OCI-LY7 (cell line): ENCODE measurements at regions not wholly inside any gene's neighbourhood (a gene's known extent, or its start where the extent isn't known, plus 50 kb on each side); places are given as distances from the start of the nearest gene placed in this dataset.

Experiments used
- BruUV-seq: library from RNA; stranded (reverse); fragments of 400-500 nt; replicated peaks from 2 replicates; lab custom pipeline; 2021; lab: Mats Ljungman, UMichigan
- CTCF ChIA-PET: fragments of 300-600 bp; sonication (Branson Sonifier 250); formaldehyde crosslinking; loops from one replicate; lab custom pipeline; 2022; ENCODE audit warnings: antibody characterized with exemption; ENCODE audit not compliant: unreplicated experiment; lab: Charles Lee
- POLR2A ChIA-PET: fragments of 300-600 bp; sonication (Branson Sonifier 250); formaldehyde crosslinking; loops from one replicate; lab custom pipeline; 2022; ENCODE audit warnings: antibody characterized with exemption; lab: Charles Lee
- DNase-seq: peaks from one replicate; pipeline ENCODE4 v3.0.0-alpha.2; 2015; ENCODE audit warnings: low spot score
- H2AFZ ChIP-seq: fragments of 200-600 bp; sonication (generic), shearing (Covaris generic); 2 replicates; pipeline ENCODE4 v1.6.1; 2014; ENCODE audit warnings: mild to moderate bottlenecking, antibody characterized with exemption, low read length, moderate library complexity
- H3K27ac ChIP-seq: fragments of 200-600 bp; sonication (generic); 2 replicates; pipeline ENCODE4 v1.5.1; 2014; ENCODE audit warnings: mixed run types, low read depth, mild to moderate bottlenecking, moderate library complexity, low read length, inconsistent platforms; ENCODE audit not compliant: poor library complexity, severe bottlenecking
- H3K36me3 ChIP-seq: fragments of 200-600 bp; sonication (generic); 2 replicates; pipeline ENCODE4 v1.6.1; 2014; ENCODE audit warnings: mild to moderate bottlenecking, antibody characterized with exemption, low read length, moderate library complexity, mixed read lengths; ENCODE audit not compliant: insufficient read depth
- H3K4me1 ChIP-seq: fragments of 200-600 bp; sonication (generic); 2 replicates; pipeline ENCODE4 v1.5.1; 2014; ENCODE audit warnings: mild to moderate bottlenecking, low read length; ENCODE audit not compliant: insufficient read depth, poor library complexity, severe bottlenecking
- H3K4me2 ChIP-seq: fragments of 200-600 bp; sonication (generic); 2 replicates; pipeline ENCODE4 v1.6.1; 2014; ENCODE audit warnings: mild to moderate bottlenecking, low read length
- H3K4me3 ChIP-seq: fragments of 200-600 bp; sonication (generic); 2 replicates; pipeline ENCODE4 v1.5.1; 2014; ENCODE audit warnings: mild to moderate bottlenecking, low read depth, low read length; ENCODE audit not compliant: poor library complexity, severe bottlenecking
- H3K79me2 ChIP-seq: fragments of 200-600 bp; sonication (generic); 2 replicates; pipeline ENCODE4 v1.6.1; 2016; ENCODE audit warnings: low read depth, mild to moderate bottlenecking, low read length, moderate library complexity, mixed read lengths; ENCODE audit not compliant: insufficient read depth
- H3K9me2 ChIP-seq: fragments of 200-600 bp; sonication (generic); 2 replicates; pipeline ENCODE4 v1.6.1; 2016; ENCODE audit warnings: mild to moderate bottlenecking, low read length, mixed read lengths; ENCODE audit not compliant: insufficient read depth
- H3K9me3 ChIP-seq: fragments of 200-600 bp; sonication (generic); 2 replicates; pipeline ENCODE4 v1.6.1; 2014; ENCODE audit warnings: mild to moderate bottlenecking, mixed run types, low read length, mixed read lengths
- H4K20me1 ChIP-seq: fragments of 200-600 bp; sonication (generic); 2 replicates; pipeline ENCODE4 v1.6.1; 2014; ENCODE audit warnings: mild to moderate bottlenecking, antibody characterized with exemption, low read length, moderate library complexity, mixed read lengths; ENCODE audit not compliant: insufficient read depth
- EZH2phosphoT487 ChIP-seq: fragments of 200-600 bp; sonication (generic); IDR thresholded peaks from 2 replicates; pipeline ENCODE4 v1.6.1; 2018; ENCODE audit warnings: low read depth, borderline replicate concordance, mild to moderate bottlenecking, mixed run types, antibody characterized with exemption, low read length, moderate library complexity, mixed read lengths
- intact Hi-C: fragments of 100-400 bp; cut with micrococcal nuclease; formaldehyde crosslinking; loops from one replicate; pipeline ENCODE4 v1.10.0; 2022; ENCODE audit not compliant: unreplicated experiment
- TF ChIP-seq, protein P1 (sequence below): fragments of 200-600 bp; sonication (generic); conservative IDR thresholded peaks from 2 replicates; pipeline ENCODE4 v1.5.1; 2014; ENCODE audit warnings: mild to moderate bottlenecking, antibody characterized with exemption, low read length, moderate library complexity, mixed read lengths

DNA sequence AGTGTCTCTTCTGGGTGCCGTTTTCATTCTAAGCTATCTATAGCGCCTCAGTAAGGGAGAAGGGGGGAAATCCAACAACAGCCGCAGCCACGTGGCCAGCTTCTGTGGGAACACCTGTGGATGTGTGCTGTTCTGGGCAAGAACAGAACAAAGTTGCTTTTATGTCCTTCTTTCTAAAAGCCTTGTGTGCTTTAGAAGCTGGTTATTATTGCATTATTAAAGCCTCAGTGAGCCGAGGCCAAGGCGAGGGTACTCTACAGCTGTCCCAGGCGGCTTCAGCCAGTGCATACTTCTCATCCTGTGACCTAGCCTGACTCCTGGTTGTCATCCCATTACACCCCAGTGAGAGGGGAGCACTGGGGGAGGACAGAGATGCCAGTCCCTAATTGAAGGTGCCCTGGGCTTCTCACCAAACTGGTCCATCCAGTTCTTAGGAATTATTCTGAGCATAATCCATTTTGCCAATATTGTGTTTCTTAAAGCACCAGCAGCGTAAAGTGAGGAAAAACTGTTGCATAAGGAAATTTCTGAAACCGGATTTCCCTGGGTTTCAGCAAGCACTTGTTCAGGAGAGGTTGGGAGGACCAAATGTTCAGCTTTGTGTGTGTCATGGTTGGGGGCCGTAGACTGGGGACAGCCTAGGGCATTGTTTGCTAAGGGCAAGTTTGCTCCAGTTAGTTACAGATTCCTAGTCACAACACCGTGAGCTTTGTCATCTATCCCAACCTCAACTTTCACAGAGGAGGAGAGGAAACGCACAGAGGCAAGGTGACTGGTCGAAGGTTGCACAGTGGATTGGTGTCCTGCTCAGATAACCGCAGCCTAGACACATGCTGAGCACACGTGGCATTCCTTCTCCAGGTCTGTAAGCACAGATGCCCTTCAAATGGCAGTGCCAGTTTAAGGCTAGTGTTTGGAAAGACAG, 61.0 kb upstream of the ATP1A1 start:
- H2AFZ ChIP-seq = peak overlapping the region; percentile 40; the same call in 1 of the 2 replicates
- ChIA-PET CTCF (interaction anchor here (1.0 kb wide), 1 partner anchor 104 kb away, joined by 8 read pairs; no protein-coding TSS in a partner anchor), POLR2A (interaction anchor here (0.9 kb wide), 3 partner anchors 8 to 14 kb away, joined by 3 to 4 read pairs (median 4); no protein-coding TSS in a partner anchor)
- no peak overlapping the region for H3K27ac ChIP-seq
- BruUV-seq = no TSS peak
- no peak for DNase-seq
- no peaks in the 10 kb centered on the region for H3K9me2 ChIP-seq
- no peak overlapping the region for H3K4me2 ChIP-seq
- no peaks in the 10 kb centered on the region for H3K36me3 ChIP-seq
- no peaks in the 10 kb centered on the region for H3K79me2 ChIP-seq
- peaks cover 26% of the 10 kb centered on the region for H3K4me1 ChIP-seq
- no peak overlapping the region for H3K4me3 ChIP-seq
- H3K9me3 ChIP-seq = no peaks in the 10 kb centered on the region
- no peaks in the 10 kb centered on the region for H4K20me1 ChIP-seq
- intact Hi-C loops = no loop called here
- TF ChIP-seq, protein P1, sequence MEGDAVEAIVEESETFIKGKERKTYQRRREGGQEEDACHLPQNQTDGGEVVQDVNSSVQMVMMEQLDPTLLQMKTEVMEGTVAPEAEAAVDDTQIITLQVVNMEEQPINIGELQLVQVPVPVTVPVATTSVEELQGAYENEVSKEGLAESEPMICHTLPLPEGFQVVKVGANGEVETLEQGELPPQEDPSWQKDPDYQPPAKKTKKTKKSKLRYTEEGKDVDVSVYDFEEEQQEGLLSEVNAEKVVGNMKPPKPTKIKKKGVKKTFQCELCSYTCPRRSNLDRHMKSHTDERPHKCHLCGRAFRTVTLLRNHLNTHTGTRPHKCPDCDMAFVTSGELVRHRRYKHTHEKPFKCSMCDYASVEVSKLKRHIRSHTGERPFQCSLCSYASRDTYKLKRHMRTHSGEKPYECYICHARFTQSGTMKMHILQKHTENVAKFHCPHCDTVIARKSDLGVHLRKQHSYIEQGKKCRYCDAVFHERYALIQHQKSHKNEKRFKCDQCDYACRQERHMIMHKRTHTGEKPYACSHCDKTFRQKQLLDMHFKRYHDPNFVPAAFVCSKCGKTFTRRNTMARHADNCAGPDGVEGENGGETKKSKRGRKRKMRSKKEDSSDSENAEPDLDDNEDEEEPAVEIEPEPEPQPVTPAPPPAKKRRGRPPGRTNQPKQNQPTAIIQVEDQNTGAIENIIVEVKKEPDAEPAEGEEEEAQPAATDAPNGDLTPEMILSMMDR = no peak
- no peak for TF ChIP-seq EZH2phosphoT487

DNA sequence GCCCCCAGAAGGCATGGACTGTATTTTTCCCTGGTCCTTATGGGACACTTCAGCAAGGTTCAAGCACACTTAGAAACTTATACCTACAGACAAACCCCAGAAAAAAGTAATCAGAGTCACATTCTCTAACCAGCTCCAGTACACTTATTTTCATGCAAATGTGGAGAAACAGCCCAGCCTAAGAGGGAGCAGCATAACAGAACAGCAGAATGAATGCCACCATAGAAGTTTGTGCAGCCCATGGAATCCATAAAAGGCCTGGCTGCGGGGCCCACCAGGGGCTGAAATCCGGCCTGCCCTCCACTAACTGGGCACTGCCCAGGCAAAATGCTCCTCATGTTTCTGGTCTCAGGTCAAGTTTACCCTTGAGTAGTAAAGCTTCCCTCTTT, 60.4 kb upstream of the ATP1A1 start:
- intact Hi-C loops = no loop called here
- Histone ChIP-seq H3K4me2 (no peak overlapping the region), H3K9me2 (no peaks in the 10 kb centered on the region), H3K4me3 (no peak overlapping the region), H3K9me3 (no peaks in the 10 kb centered on the region), H3K36me3 (no peaks in the 10 kb centered on the region), H3K4me1 (peaks cover 31% of the 10 kb centered on the region), H2AFZ (peak overlapping the region; percentile 40; the same call in 1 of the 2 replicates), H3K27ac (no peak overlapping the region), H3K79me2 (no peaks in the 10 kb centered on the region), H4K20me1 (no peaks in the 10 kb centered on the region)
- ChIA-PET POLR2A (interaction anchor here (0.9 kb wide), 2 partner anchors 8 to 13 kb away, joined by 3 to 4 read pairs; no protein-coding TSS in a partner anchor), CTCF (interaction anchor here (1.0 kb wide), 1 partner anchor 103 kb away, joined by 8 read pairs; no protein-coding TSS in a partner anchor)
- no peak for DNase-seq
- BruUV-seq = no TSS peak
- TF ChIP-seq, protein P1 = no peak
- no peak for TF ChIP-seq EZH2phosphoT487
